ENCODE measurements at regions not wholly inside any gene's neighbourhood (a gene's known extent, or its start where the extent isn't known, plus 50 kb on each side); places are given as distances from the start of the nearest gene placed in this dataset.

- no peak for DNase-seq (ENCODE audit: extremely low spot score)
- Histone ChIP-seq H3K4me3 (no peak overlapping the region), H3K4me1 (no peaks in the 10 kb centered on the region), H3K27me3 (no peaks in the 10 kb centered on the region), H3K9me3 (no peaks in the 10 kb centered on the region), H3K36me3 (no peaks in the 10 kb centered on the region), H3K27ac (replicated peaks in 1 of 4) (no peak overlapping the region)
- WGBS = 91% methylated on average over 2 of the region's 2 CpGs
- intact Hi-C loops (cut with DNase I) = no loop called here
- no peak for TF ChIP-seq POLR2A (IDR thresholded peaks at IDR 0.05; ENCODE audit: low read depth)
- TF ChIP-seq CTCF (IDR thresholded peaks at IDR 0.05) = no peak
- no peak for TF ChIP-seq POLR2AphosphoS5 (IDR thresholded peaks at IDR 0.05)
- TF ChIP-seq EP300 (IDR thresholded peaks at IDR 0.05) = no peak
Observed at GRCh38 chr6:50973464-50973863, 154.8 kb downstream of the TFAP2B start.

- intact Hi-C loops (cut with DNase I) = no loop called here
- no peak overlapping the region for H3K4me3 ChIP-seq
- H3K36me3 ChIP-seq = no peaks in the 10 kb centered on the region
- no peaks in the 10 kb centered on the region for H3K4me1 ChIP-seq
- no peaks in the 10 kb centered on the region for H3K9me3 ChIP-seq
- TF ChIP-seq POLR2AphosphoS5 (IDR thresholded peaks at IDR 0.05) = no peak
- no peak for TF ChIP-seq POLR2A (IDR thresholded peaks at IDR 0.05; ENCODE audit: low read depth)
- no peak for TF ChIP-seq EP300 (IDR thresholded peaks at IDR 0.05)
- TF ChIP-seq CTCF (IDR thresholded peaks at IDR 0.05) = no peak
- no peaks in the 10 kb centered on the region for H3K27me3 ChIP-seq
- WGBS = 74% methylated on average over 3 of the region's 3 CpGs
- no peak for DNase-seq (ENCODE audit: extremely low spot score)
- H3K27ac ChIP-seq (replicated peaks in 1 of 4) = no peak overlapping the region
Observed at GRCh38 chr6:50974319-50974718, 155.6 kb downstream of the TFAP2B start.

DNA sequence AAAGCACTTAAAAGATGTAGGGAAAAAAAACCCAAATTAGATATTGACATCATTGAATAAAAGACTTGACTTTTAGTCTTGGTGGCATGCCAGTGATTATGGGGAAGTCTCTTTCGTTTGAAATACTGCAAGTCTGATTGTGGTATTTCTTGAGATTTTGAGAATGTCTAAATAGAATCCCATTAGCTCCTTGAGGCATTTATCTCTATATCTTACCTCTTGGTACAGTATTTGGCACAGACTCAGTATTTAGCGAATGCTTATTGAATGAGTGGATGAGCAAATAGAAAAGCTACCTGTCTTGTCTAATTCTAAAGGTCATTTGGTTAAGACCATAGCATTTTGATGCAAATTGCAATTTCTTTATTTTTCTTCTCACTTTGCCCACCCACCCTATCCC is 156.5 kb downstream of the TFAP2B start:
- Histone ChIP-seq H3K4me3 (no peak overlapping the region), H3K36me3 (no peaks in the 10 kb centered on the region), H3K27me3 (no peaks in the 10 kb centered on the region), H3K4me1 (no peaks in the 10 kb centered on the region), H3K27ac (replicated peaks in 1 of 4) (no peak overlapping the region), H3K9me3 (no peaks in the 10 kb centered on the region)
- WGBS = 61% methylated on average over 2 of the region's 2 CpGs
- no peak for TF ChIP-seq CTCF (IDR thresholded peaks at IDR 0.05)
- TF ChIP-seq POLR2AphosphoS5 (IDR thresholded peaks at IDR 0.05) = no peak
- no peak for TF ChIP-seq POLR2A (IDR thresholded peaks at IDR 0.05; ENCODE audit: low read depth)
- no peak for TF ChIP-seq EP300 (IDR thresholded peaks at IDR 0.05)
- intact Hi-C loops (cut with DNase I) = no loop called here
- no peak for DNase-seq (ENCODE audit: extremely low spot score)

DNA sequence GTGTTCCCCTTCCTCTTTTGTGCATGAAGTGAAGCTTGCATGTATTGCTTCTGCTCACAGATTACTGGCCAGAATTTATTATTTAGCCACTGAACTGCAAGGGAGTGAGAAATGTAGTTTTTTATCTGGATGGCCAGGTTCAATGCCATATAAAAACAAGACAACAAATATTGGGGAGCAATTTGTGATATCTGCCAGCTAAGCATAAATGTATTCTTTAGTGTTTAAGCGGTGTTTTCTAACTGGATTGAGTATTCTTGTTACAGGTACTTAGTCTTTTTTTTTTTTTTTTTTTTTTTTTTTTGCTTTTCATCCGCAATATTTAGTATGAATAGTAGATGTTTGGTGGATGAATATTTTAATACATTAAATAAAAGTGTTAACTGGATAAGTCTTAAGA is 158.2 kb downstream of the TFAP2B start:
- no peaks in the 10 kb centered on the region for H3K4me1 ChIP-seq
- H3K36me3 ChIP-seq = no peaks in the 10 kb centered on the region
- H3K9me3 ChIP-seq = no peaks in the 10 kb centered on the region
- intact Hi-C loops (cut with DNase I) = no loop called here
- no peak overlapping the region for H3K4me3 ChIP-seq
- no peak for DNase-seq (ENCODE audit: extremely low spot score)
- no peak overlapping the region for H3K27ac ChIP-seq (replicated peaks in 1 of 4)
- no peaks in the 10 kb centered on the region for H3K27me3 ChIP-seq
- WGBS = 94% methylated on average over 2 of the region's 2 CpGs
- TF ChIP-seq POLR2A (IDR thresholded peaks at IDR 0.05; ENCODE audit: low read depth) = no peak
- TF ChIP-seq CTCF (IDR thresholded peaks at IDR 0.05) = no peak
- no peak for TF ChIP-seq EP300 (IDR thresholded peaks at IDR 0.05)
- no peak for TF ChIP-seq POLR2AphosphoS5 (IDR thresholded peaks at IDR 0.05)

GRCh38 chr6:50977796-50978195 is 159.1 kb downstream of the TFAP2B start:
- Histone ChIP-seq H3K4me3 (no peak overlapping the region), H3K27ac (replicated peaks in 1 of 4) (no peak overlapping the region), H3K36me3 (no peaks in the 10 kb centered on the region), H3K9me3 (no peaks in the 10 kb centered on the region), H3K27me3 (no peaks in the 10 kb centered on the region), H3K4me1 (no peaks in the 10 kb centered on the region)
- intact Hi-C loops (cut with DNase I) = no loop called here
- 73% methylated on average over 1 of the region's 1 CpG for WGBS
- no peak for DNase-seq (ENCODE audit: extremely low spot score)
- no peak for TF ChIP-seq CTCF (IDR thresholded peaks at IDR 0.05)
- no peak for TF ChIP-seq EP300 (IDR thresholded peaks at IDR 0.05)
- no peak for TF ChIP-seq POLR2AphosphoS5 (IDR thresholded peaks at IDR 0.05)
- TF ChIP-seq POLR2A (IDR thresholded peaks at IDR 0.05; ENCODE audit: low read depth) = no peak
